MM.1S (cell line): ENCODE measurements at regions not wholly inside any gene's neighbourhood (a gene's known extent, or its start where the extent isn't known, plus 50 kb on each side); places are given as distances from the start of the nearest gene placed in this dataset.

ENCODE experiments used
- DNase-seq: peaks from one replicate; pipeline ENCODE4 v3.0.0-alpha.2; 2015
- H2AFZ ChIP-seq: fragments of 300-600 bp; sonication (generic); 2 replicates; pipeline ENCODE4 v1.6.0; 2016; ENCODE audit warnings: antibody characterized with exemption, low read length
- H3F3A ChIP-seq: fragments of 300-600 bp; sonication (generic); 2 replicates; pipeline ENCODE4 v1.6.1; 2016; ENCODE audit warnings: mild to moderate bottlenecking, antibody characterized with exemption, low read length, moderate library complexity, mixed read lengths; ENCODE audit not compliant: insufficient read depth
- H3K27ac ChIP-seq: fragments of 300-600 bp; sonication (generic); 2 replicates; pipeline ENCODE4 v1.5.1; 2016; ENCODE audit warnings: mild to moderate bottlenecking, low read length
- H3K27me3 ChIP-seq: fragments of 300-600 bp; sonication (generic); replicated peaks from 2 replicates; pipeline ENCODE4 v1.6.0; 2016; ENCODE audit warnings: low read length; ENCODE audit not compliant: insufficient read depth
- H3K36me3 ChIP-seq: fragments of 300-600 bp; sonication (generic); replicated peaks from 2 replicates; pipeline ENCODE4 v1.6.1; 2016; ENCODE audit warnings: mild to moderate bottlenecking, low read length, mixed read lengths; ENCODE audit not compliant: insufficient read depth
- H3K4me1 ChIP-seq: fragments of 300-600 bp; sonication (generic); 2 replicates; pipeline ENCODE4 v1.6.1; 2016; ENCODE audit warnings: low read length, mixed read lengths
- H3K4me2 ChIP-seq: fragments of 300-600 bp; sonication (generic); 2 replicates; pipeline ENCODE4 v1.6.0; 2016; ENCODE audit warnings: low read depth, low read length
- H3K4me3 ChIP-seq: fragments of 300-600 bp; sonication (generic); 2 replicates; pipeline ENCODE4 v1.5.1; 2016; ENCODE audit warnings: low read length, mixed read lengths
- H3K79me2 ChIP-seq: fragments of 300-600 bp; sonication (generic); 2 replicates; pipeline ENCODE4 v1.6.1; 2016; ENCODE audit warnings: mixed run types, low read length, mixed read lengths
- H3K9ac ChIP-seq: fragments of 300-600 bp; sonication (generic); 2 replicates; pipeline ENCODE4 v1.6.1; 2016; ENCODE audit warnings: low read length, mixed read lengths
- H3K9me2 ChIP-seq: fragments of 300-600 bp; sonication (generic); replicated peaks from 2 replicates; pipeline ENCODE4 v1.6.1; 2016; ENCODE audit warnings: mild to moderate bottlenecking, low read length, mixed read lengths; ENCODE audit not compliant: insufficient read depth
- H3K9me3 ChIP-seq: fragments of 300-600 bp; sonication (generic); replicated peaks from 2 replicates; pipeline ENCODE4 v1.6.1; 2016; ENCODE audit warnings: mild to moderate bottlenecking, low read length, mixed read lengths; ENCODE audit not compliant: insufficient read depth
- H4K20me1 ChIP-seq: fragments of 300-600 bp; sonication (generic); 2 replicates; pipeline ENCODE4 v1.6.1; 2016; ENCODE audit warnings: mild to moderate bottlenecking, low read length, moderate library complexity, mixed read lengths; ENCODE audit not compliant: insufficient read depth
- CTCF ChIP-seq: fragments of 300-600 bp; sonication (generic); IDR thresholded peaks from 2 replicates; pipeline ENCODE4 v1.5.1; 2016; ENCODE audit warnings: antibody characterized with exemption, low read length, mixed read lengths
- EZH2 ChIP-seq: fragments of 300-600 bp; sonication (generic); optimal IDR thresholded peaks from 2 replicates; pipeline ENCODE3; 2017; ENCODE audit warnings: low read depth, mild to moderate bottlenecking, antibody characterized with exemption, low read length, mixed read lengths
- EZH2phosphoT487 ChIP-seq: fragments of 300-600 bp; sonication (generic); IDR thresholded peaks from 2 replicates; pipeline ENCODE4 v1.6.1; 2018; ENCODE audit warnings: antibody characterized with exemption, low read length

DNA sequence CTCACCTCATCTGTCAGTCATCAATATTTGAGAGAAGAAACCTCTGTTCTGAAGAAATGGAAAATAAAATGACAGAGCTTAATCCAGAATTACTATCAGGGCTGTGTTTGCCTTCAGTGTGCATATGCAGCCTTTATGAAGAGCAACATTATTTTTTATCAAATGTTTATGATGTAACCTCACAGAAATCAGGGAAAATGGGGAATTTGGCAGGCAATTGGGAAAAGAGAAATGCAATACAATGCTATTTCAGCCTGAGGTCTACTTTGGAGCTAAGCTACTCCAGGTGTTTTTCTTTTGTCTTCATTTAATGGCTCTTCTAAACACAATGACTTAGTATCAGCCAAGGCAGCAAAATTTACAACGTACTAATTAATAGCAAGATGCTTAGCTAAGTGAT is 241.1 kb upstream of the TET2 start:
- H4K20me1 ChIP-seq, result no peaks in the 10 kb centered on the region
- H3K27me3 ChIP-seq, result no peaks in the 10 kb centered on the region
- no peak overlapping the region for H3K9ac ChIP-seq
- TF ChIP-seq CTCF, result no peak
- no peak for TF ChIP-seq EZH2phosphoT487
- TF ChIP-seq EZH2, result no peak
- no peak overlapping the region for H3K4me2 ChIP-seq
- H3K79me2 ChIP-seq, result no peaks in the 10 kb centered on the region
- no peaks in the 10 kb centered on the region for H3K9me3 ChIP-seq
- H3K27ac ChIP-seq, result no peak overlapping the region
- H3K4me3 ChIP-seq, result no peak overlapping the region
- no peaks in the 10 kb centered on the region for H3K36me3 ChIP-seq
- no peak overlapping the region for H2AFZ ChIP-seq
- H3K4me1 ChIP-seq, result no peaks in the 10 kb centered on the region
- no peaks in the 10 kb centered on the region for H3F3A ChIP-seq
- DNase-seq, result no peak
- no peaks in the 10 kb centered on the region for H3K9me2 ChIP-seq

DNA sequence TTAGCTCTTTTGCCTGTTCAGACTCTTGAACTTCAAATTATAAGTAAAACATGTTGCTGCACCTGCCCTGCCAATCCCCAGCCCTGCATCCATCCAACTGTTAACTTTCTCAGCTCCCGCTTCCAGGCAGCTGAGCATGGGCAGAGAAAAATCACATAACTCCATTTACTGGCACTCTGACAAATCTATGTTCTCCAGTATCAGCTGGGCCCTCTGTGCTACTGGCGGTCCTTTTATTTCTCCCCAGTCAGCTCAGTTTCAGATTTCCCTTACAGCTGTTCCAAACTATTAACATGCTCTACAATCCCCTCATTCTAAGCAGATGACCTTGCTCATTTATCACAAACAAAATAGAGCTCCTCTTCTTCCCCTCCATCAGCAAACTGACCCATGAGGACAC is 240.4 kb upstream of the TET2 start:
- H3F3A ChIP-seq, result no peaks in the 10 kb centered on the region
- H3K4me2 ChIP-seq, result no peak overlapping the region
- no peak overlapping the region for H2AFZ ChIP-seq
- DNase-seq, result no peak
- H4K20me1 ChIP-seq, result no peaks in the 10 kb centered on the region
- TF ChIP-seq EZH2, result no peak
- no peak for TF ChIP-seq CTCF
- no peak for TF ChIP-seq EZH2phosphoT487
- no peak overlapping the region for H3K9ac ChIP-seq
- no peaks in the 10 kb centered on the region for H3K4me1 ChIP-seq
- no peaks in the 10 kb centered on the region for H3K9me3 ChIP-seq
- no peak overlapping the region for H3K27ac ChIP-seq
- H3K9me2 ChIP-seq, result no peaks in the 10 kb centered on the region
- no peak overlapping the region for H3K4me3 ChIP-seq
- H3K79me2 ChIP-seq, result no peaks in the 10 kb centered on the region
- no peaks in the 10 kb centered on the region for H3K27me3 ChIP-seq
- no peaks in the 10 kb centered on the region for H3K36me3 ChIP-seq

DNA sequence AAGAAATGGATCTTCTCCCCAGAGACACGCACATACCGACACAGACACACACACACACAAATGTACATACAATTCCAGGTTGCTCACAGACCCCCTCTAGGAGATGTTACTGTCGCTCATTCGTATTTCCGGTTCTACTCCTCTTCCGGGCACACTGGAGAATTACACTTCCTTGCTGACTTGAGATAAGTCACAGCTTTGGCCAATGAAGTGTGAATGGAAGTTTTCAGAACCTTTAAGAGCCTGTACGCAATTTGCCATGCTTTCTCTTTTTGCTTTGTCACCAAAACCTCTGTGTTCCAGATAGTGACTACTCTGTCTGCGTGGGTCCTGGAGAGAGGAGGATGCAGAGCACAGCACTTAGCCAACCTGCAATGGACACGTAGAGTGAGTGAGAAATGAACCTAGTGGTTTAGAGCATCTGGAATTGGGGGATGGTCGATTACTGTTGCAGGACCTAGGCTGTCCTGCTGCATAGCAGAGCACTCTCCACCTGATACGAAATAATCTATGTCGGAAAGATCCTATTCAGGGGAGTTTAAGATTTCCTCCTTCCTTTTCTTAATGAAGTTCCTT is 239.5 kb upstream of the TET2 start:
- Histone ChIP-seq H3K27me3 (no peaks in the 10 kb centered on the region), H3K9me3 (no peaks in the 10 kb centered on the region), H3K9me2 (no peaks in the 10 kb centered on the region), H2AFZ (no peak overlapping the region), H3K4me2 (no peak overlapping the region), H3K27ac (no peak overlapping the region), H4K20me1 (no peaks in the 10 kb centered on the region), H3F3A (no peaks in the 10 kb centered on the region), H3K9ac (no peak overlapping the region), H3K4me1 (no peaks in the 10 kb centered on the region), H3K4me3 (no peak overlapping the region), H3K79me2 (no peaks in the 10 kb centered on the region), H3K36me3 (no peaks in the 10 kb centered on the region)
- DNase-seq, result no peak
- TF ChIP-seq EZH2 (no peak), EZH2phosphoT487 (no peak), CTCF (no peak)
